ENCODE measurements at regions not wholly inside any gene's neighbourhood (a gene's known extent, or its start where the extent isn't known, plus 50 kb on each side); places are given as distances from the start of the nearest gene placed in this dataset.
"Not testable (repeated sequence)": the region's sequence is repeated elsewhere in the genome, so short reads cannot be mapped to it uniquely, and the experiment has no call there.

DNA sequence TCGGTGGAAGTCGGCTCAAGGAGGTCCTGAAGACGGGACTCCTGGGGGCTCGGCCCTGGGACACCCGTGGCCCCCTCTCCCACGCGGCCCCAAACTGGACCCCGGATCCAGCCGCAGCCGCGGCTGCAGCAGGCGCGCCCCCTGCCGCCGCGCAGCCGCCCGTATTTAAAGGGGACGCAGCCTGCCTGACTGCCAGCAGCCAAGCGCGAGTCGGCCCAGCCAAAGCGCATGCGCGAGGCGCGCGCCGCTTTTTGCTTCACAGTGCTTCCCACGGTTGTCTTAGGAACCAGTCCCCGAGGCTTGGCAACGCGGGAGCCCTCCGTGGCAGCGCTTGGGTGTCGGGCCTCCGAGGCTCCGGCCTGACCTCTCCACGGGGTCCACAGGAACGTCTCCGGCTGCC, 684.4 kb downstream of the KCNJ18 start:
- TF ChIP-seq, protein P1, sequence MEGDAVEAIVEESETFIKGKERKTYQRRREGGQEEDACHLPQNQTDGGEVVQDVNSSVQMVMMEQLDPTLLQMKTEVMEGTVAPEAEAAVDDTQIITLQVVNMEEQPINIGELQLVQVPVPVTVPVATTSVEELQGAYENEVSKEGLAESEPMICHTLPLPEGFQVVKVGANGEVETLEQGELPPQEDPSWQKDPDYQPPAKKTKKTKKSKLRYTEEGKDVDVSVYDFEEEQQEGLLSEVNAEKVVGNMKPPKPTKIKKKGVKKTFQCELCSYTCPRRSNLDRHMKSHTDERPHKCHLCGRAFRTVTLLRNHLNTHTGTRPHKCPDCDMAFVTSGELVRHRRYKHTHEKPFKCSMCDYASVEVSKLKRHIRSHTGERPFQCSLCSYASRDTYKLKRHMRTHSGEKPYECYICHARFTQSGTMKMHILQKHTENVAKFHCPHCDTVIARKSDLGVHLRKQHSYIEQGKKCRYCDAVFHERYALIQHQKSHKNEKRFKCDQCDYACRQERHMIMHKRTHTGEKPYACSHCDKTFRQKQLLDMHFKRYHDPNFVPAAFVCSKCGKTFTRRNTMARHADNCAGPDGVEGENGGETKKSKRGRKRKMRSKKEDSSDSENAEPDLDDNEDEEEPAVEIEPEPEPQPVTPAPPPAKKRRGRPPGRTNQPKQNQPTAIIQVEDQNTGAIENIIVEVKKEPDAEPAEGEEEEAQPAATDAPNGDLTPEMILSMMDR (IDR thresholded peaks at IDR 0.05) = not testable (repeated sequence)
- TF ChIP-seq EZH2, EZH2phosphoT487 (IDR thresholded peaks at IDR 0.05): not testable (repeated sequence)

Measured in neural progenitor cell (in vitro differentiated cells).